ENCODE measurements at regions not wholly inside any gene's neighbourhood (a gene's known extent, or its start where the extent isn't known, plus 50 kb on each side); places are given as distances from the start of the nearest gene placed in this dataset.

GRCh38 chr17:5846001-5846400 is 224.2 kb upstream of the WSCD1 start:
- Mint-ChIP-seq H3K4me1 (no peaks in the 10 kb centered on the region), H3K36me3 (ENCODE audit: insufficient read depth) (no peaks in the 10 kb centered on the region), H3K27me3 (peaks cover 44% of the 10 kb centered on the region), H3K27ac (ENCODE audit: low read depth) (no peak overlapping the region), H3K4me3 (no peak overlapping the region), H3K9me3 (no peaks in the 10 kb centered on the region)
- no peak for ATAC-seq (replicated peaks; ENCODE audit: extremely low read depth, poor library complexity, severe bottlenecking)
- DNase-seq (ENCODE audit: low spot score in 2 of 2), result no peak

DNA sequence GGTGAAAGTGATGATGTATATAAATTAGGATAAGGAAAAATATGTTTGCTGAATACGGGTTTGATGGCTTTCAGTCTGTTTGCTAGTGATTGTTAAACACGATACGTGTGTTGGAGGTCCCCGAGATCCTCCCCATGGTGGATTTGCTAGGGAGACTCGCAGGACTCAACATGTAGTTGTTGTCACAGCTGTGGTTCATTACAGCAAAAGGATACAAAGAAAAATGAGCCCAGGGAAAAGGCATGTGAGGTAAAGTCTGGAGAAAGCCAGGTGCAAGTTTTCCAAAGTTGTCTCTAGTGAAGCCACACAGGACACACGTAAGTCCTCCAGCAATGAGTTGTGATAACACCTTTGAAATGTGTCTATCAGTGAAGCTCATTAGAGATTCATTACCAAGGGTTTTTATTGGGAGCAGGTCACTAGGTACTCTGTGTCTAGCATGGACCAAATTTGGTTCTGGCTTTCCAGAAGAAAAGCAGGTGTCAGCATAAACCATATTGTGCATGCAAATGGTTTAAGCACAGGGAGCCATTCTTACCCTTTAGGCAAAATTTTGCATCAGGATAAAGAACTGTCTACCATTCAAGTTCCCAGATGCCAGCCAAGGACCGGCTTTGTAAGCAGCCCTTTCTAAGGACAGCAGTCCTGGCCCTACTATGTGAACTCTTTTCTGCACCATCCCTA is 215.2 kb upstream of the WSCD1 start:
- H3K27me3 Mint-ChIP-seq, result peaks cover 8% of the 10 kb centered on the region
- DNase-seq (ENCODE audit: low spot score in 2 of 2) (no peak), ATAC-seq (replicated peaks; ENCODE audit: extremely low read depth, poor library complexity, severe bottlenecking) (no peak)
- H3K4me3 Mint-ChIP-seq, result no peak overlapping the region
- H3K27ac Mint-ChIP-seq (ENCODE audit: low read depth), result no peak overlapping the region
- no peaks in the 10 kb centered on the region for H3K9me3 Mint-ChIP-seq
- no peaks in the 10 kb centered on the region for H3K36me3 Mint-ChIP-seq (ENCODE audit: insufficient read depth)
- H3K4me1 Mint-ChIP-seq, result no peaks in the 10 kb centered on the region

GRCh38 chr17:5861246-5861645 is 208.9 kb upstream of the WSCD1 start:
- DNase-seq (ENCODE audit: low spot score in 2 of 2) (no peak), ATAC-seq (replicated peaks; ENCODE audit: extremely low read depth, poor library complexity, severe bottlenecking) (no peak)
- Mint-ChIP-seq H3K27ac (ENCODE audit: low read depth) (no peak overlapping the region), H3K9me3 (no peaks in the 10 kb centered on the region), H3K4me3 (no peak overlapping the region), H3K4me1 (no peaks in the 10 kb centered on the region), H3K36me3 (ENCODE audit: insufficient read depth) (no peaks in the 10 kb centered on the region), H3K27me3 (peaks cover 27% of the 10 kb centered on the region)

DNA sequence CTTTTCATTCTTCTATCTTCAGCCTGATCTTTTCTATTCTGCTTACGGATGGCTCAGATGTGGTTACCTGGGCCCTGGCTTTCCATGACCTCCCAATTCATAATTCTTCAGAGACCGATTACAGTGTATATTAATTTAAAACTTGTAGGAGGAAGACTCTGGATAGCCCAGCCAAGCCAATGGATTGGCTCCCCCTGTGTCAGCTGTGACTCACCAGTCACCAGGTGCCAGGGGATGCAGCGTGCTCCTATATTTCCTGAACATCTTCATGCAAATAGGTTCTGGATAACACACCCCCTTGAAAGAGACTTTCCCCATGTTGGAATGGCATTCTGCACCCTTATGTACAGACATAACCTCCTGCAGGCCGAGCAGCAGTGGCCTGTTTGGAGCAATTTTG is 208.3 kb upstream of the WSCD1 start:
- H3K4me1 Mint-ChIP-seq, result no peaks in the 10 kb centered on the region
- peaks cover 27% of the 10 kb centered on the region for H3K27me3 Mint-ChIP-seq
- DNase-seq (ENCODE audit: low spot score in 2 of 2) (no peak), ATAC-seq (replicated peaks; ENCODE audit: extremely low read depth, poor library complexity, severe bottlenecking) (no peak)
- no peak overlapping the region for H3K4me3 Mint-ChIP-seq
- no peak overlapping the region for H3K27ac Mint-ChIP-seq (ENCODE audit: low read depth)
- no peaks in the 10 kb centered on the region for H3K9me3 Mint-ChIP-seq
- H3K36me3 Mint-ChIP-seq (ENCODE audit: insufficient read depth), result no peaks in the 10 kb centered on the region

- Mint-ChIP-seq H3K4me3 (no peak overlapping the region), H3K4me1 (no peaks in the 10 kb centered on the region), H3K27ac (ENCODE audit: low read depth) (no peak overlapping the region), H3K9me3 (no peaks in the 10 kb centered on the region), H3K36me3 (ENCODE audit: insufficient read depth) (no peaks in the 10 kb centered on the region), H3K27me3 (peaks cover 27% of the 10 kb centered on the region)
- ATAC-seq (replicated peaks; ENCODE audit: extremely low read depth, poor library complexity, severe bottlenecking) (no peak), DNase-seq (ENCODE audit: low spot score in 2 of 2) (no peak)
These were observed 207.8 kb upstream of the WSCD1 start for GRCh38 chr17:5862395-5862794.

- H3K27me3 Mint-ChIP-seq, result peaks cover 19% of the 10 kb centered on the region
- H3K36me3 Mint-ChIP-seq (ENCODE audit: insufficient read depth), result no peaks in the 10 kb centered on the region
- H3K4me1 Mint-ChIP-seq, result no peaks in the 10 kb centered on the region
- H3K27ac Mint-ChIP-seq (ENCODE audit: low read depth), result no peak overlapping the region
- H3K4me3 Mint-ChIP-seq, result no peak overlapping the region
- no peaks in the 10 kb centered on the region for H3K9me3 Mint-ChIP-seq
- DNase-seq (ENCODE audit: low spot score in 2 of 2) (no peak), ATAC-seq (replicated peaks; ENCODE audit: extremely low read depth, poor library complexity, severe bottlenecking) (no peak)
These were observed 205.2 kb upstream of the WSCD1 start for GRCh38 chr17:5864741-5865657.

DNA sequence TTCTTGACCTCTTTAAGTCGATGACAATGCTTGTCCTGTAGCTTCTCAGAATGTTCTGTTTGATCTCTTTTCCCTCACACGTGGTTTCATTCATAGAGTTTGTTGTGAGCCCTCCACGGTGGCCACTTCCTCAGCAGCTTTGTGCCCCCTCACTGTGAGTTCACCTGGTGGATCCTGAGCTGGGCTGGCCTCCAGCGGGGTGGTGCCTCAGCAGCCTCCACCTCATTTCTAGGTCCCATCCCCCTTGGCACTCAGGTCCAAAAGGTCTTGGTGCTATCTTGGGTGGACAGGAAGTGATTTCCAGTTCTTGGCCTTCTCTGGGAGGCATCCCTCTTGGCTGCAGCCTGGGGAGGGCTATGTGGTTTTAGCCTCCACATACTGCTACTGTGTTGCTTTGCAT is 203.2 kb upstream of the WSCD1 start:
- Mint-ChIP-seq H3K4me1 (no peaks in the 10 kb centered on the region), H3K36me3 (ENCODE audit: insufficient read depth) (no peaks in the 10 kb centered on the region), H3K9me3 (no peaks in the 10 kb centered on the region), H3K4me3 (no peak overlapping the region), H3K27ac (ENCODE audit: low read depth) (no peak overlapping the region), H3K27me3 (peaks cover 32% of the 10 kb centered on the region)
- ATAC-seq (replicated peaks; ENCODE audit: extremely low read depth, poor library complexity, severe bottlenecking) (no peak), DNase-seq (ENCODE audit: low spot score in 2 of 2) (no peak)

- Mint-ChIP-seq H3K4me1 (no peaks in the 10 kb centered on the region), H3K27ac (ENCODE audit: low read depth) (no peak overlapping the region), H3K27me3 (peaks cover 42% of the 10 kb centered on the region), H3K36me3 (ENCODE audit: insufficient read depth) (no peaks in the 10 kb centered on the region), H3K9me3 (no peaks in the 10 kb centered on the region), H3K4me3 (no peak overlapping the region)
- ATAC-seq (replicated peaks; ENCODE audit: extremely low read depth, poor library complexity, severe bottlenecking), result no peak
- DNase-seq (ENCODE audit: low spot score in 2 of 2), result no peak
These were observed 201.0 kb upstream of the WSCD1 start for GRCh38 chr17:5869041-5869745.

- Mint-ChIP-seq H3K27ac (ENCODE audit: low read depth) (no peak overlapping the region), H3K4me3 (no peak overlapping the region), H3K4me1 (no peaks in the 10 kb centered on the region), H3K36me3 (ENCODE audit: insufficient read depth) (no peaks in the 10 kb centered on the region), H3K9me3 (no peaks in the 10 kb centered on the region), H3K27me3 (peaks cover 43% of the 10 kb centered on the region)
- DNase-seq (ENCODE audit: low spot score in 2 of 2) (no peak), ATAC-seq (replicated peaks; ENCODE audit: extremely low read depth, poor library complexity, severe bottlenecking) (no peak)
These were observed 199.8 kb upstream of the WSCD1 start for GRCh38 chr17:5870231-5870953.

- H3K36me3 Mint-ChIP-seq (ENCODE audit: insufficient read depth), result no peaks in the 10 kb centered on the region
- H3K4me1 Mint-ChIP-seq, result no peaks in the 10 kb centered on the region
- H3K27me3 Mint-ChIP-seq, result peaks cover 51% of the 10 kb centered on the region
- H3K9me3 Mint-ChIP-seq, result no peaks in the 10 kb centered on the region
- ATAC-seq (replicated peaks; ENCODE audit: extremely low read depth, poor library complexity, severe bottlenecking) (no peak), DNase-seq (ENCODE audit: low spot score in 2 of 2) (no peak)
- H3K27ac Mint-ChIP-seq (ENCODE audit: low read depth), result no peak overlapping the region
- H3K4me3 Mint-ChIP-seq, result no peak overlapping the region
These were observed 198.5 kb upstream of the WSCD1 start for GRCh38 chr17:5871666-5872065.

DNA sequence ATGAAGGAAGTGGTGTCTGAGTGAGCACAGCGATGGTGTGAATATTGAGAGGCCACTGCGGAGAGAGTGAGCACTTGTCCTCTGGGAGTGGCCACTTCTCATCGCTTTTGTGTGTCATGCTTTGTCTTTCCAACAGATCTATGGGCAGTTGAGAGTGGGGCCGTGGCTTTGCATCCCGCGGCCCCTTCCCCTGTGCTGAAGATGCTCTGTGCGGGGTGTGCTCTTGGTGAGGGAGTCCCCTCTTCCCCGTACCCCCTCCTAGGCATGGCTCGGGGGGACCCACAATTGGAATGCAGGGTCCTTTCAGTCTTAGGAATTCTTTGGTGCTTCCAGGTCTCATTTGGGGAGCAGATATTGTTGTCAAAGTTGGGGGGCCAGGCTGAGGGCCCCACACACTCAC is 197.3 kb upstream of the WSCD1 start:
- H3K4me3 Mint-ChIP-seq, result no peak overlapping the region
- no peak overlapping the region for H3K27ac Mint-ChIP-seq (ENCODE audit: low read depth)
- no peaks in the 10 kb centered on the region for H3K36me3 Mint-ChIP-seq (ENCODE audit: insufficient read depth)
- no peaks in the 10 kb centered on the region for H3K4me1 Mint-ChIP-seq
- H3K27me3 Mint-ChIP-seq, result peaks cover 62% of the 10 kb centered on the region
- DNase-seq (ENCODE audit: low spot score in 2 of 2) (no peak), ATAC-seq (replicated peaks; ENCODE audit: extremely low read depth, poor library complexity, severe bottlenecking) (no peak)
- H3K9me3 Mint-ChIP-seq, result no peaks in the 10 kb centered on the region

DNA sequence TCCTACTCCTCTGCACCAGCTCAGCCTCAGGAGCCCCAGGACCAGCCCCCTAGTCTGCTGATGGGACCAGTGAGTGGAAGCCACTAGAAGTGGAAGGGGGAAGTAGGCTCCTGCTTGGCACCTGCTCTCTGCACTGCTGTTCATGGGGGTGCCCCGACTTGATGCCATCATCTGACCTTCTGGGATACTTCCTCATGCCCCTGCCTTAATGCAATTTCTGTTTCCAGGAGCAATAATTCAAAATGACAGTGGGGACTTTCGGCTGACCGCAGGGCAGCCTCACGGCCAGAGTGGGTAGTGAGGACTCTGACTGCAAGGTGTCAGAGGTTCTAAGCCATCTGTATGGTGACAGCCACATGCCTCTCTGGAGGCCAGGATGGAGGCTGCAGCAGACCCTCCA is 196.4 kb upstream of the WSCD1 start:
- DNase-seq (ENCODE audit: low spot score in 2 of 2) (no peak), ATAC-seq (replicated peaks; ENCODE audit: extremely low read depth, poor library complexity, severe bottlenecking) (no peak)
- Mint-ChIP-seq H3K9me3 (no peaks in the 10 kb centered on the region), H3K27ac (ENCODE audit: low read depth) (no peak overlapping the region), H3K4me1 (no peaks in the 10 kb centered on the region), H3K4me3 (no peak overlapping the region), H3K27me3 (peaks cover 64% of the 10 kb centered on the region), H3K36me3 (ENCODE audit: insufficient read depth) (no peaks in the 10 kb centered on the region)

Measured in central memory CD8-positive, alpha-beta T cell (primary cell).